Cardiac muscle cell (in vitro differentiated cells and primary cell): ENCODE measurements at regions not wholly inside any gene's neighbourhood (a gene's known extent, or its start where the extent isn't known, plus 50 kb on each side); places are given as distances from the start of the nearest gene placed in this dataset.
A peak's percentile ranks its signal among the peaks of the same experiment; 100 is the strongest.

Source experiments
- DNase-seq, 2 donors: peaks; one replicate each; pipeline versions ENCODE4 v3.0.0 to v3.0.0-alpha.2; 2010 to 2017; ENCODE audit warnings: low read depth in 1 of 2, low spot score in 1 of 2
- H3K27ac ChIP-seq: fragments of 200-600 bp; sonication (generic); 2 replicates; pipeline ENCODE4 v1.5.1; 2016
- H3K27me3 ChIP-seq: fragments of 200-600 bp; sonication (generic); 2 replicates; pipeline ENCODE4 v1.6.0; 2016; ENCODE audit warnings: control low read depth
- H3K36me3 ChIP-seq: fragments of 200-600 bp; sonication (generic); 2 replicates; pipeline ENCODE4 v1.5.1; 2016; ENCODE audit warnings: control low read depth
- H3K4me1 ChIP-seq: fragments of 200-600 bp; sonication (generic); 2 replicates; pipeline ENCODE4 v1.8.1; 2017; ENCODE audit warnings: low read depth, mild to moderate bottlenecking, mixed run types
- H3K4me3 ChIP-seq: fragments of 200-600 bp; sonication (generic); 2 replicates; pipeline ENCODE4 v1.5.1; 2016; ENCODE audit warnings: mild to moderate bottlenecking
- H3K9me3 ChIP-seq: fragments of 200-600 bp; sonication (generic); 2 replicates; pipeline ENCODE4 v1.5.1; 2017; ENCODE audit warnings: low read depth, mild to moderate bottlenecking, control low read depth
- TF ChIP-seq, protein P1 (sequence below): IDR thresholded peaks from 2 replicates; pipeline ENCODE4 v1.5.1; 2012; ENCODE audit warnings: low read depth, mild to moderate bottlenecking, low read length

DNA sequence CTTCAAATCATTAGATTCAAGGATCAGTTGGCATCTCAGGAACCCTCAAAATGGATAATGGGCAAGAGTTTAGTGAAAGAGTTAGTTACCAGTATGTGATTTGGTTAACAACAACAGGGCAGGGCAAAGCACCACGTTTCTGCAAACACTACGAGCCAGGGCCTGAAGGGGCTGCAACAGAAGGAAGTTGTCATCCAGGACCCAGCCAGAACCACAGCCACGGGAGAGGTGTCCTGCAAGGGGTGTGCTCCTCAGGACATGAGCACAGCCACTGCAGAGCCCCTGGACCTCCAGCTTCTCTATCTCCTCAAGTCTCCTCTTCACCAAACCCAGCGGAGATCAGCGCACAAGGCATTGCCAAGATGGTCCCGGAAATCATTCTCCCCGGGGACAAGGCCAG lies 173.3 kb upstream of the PIEZO2 start:
- TF ChIP-seq, protein P1, sequence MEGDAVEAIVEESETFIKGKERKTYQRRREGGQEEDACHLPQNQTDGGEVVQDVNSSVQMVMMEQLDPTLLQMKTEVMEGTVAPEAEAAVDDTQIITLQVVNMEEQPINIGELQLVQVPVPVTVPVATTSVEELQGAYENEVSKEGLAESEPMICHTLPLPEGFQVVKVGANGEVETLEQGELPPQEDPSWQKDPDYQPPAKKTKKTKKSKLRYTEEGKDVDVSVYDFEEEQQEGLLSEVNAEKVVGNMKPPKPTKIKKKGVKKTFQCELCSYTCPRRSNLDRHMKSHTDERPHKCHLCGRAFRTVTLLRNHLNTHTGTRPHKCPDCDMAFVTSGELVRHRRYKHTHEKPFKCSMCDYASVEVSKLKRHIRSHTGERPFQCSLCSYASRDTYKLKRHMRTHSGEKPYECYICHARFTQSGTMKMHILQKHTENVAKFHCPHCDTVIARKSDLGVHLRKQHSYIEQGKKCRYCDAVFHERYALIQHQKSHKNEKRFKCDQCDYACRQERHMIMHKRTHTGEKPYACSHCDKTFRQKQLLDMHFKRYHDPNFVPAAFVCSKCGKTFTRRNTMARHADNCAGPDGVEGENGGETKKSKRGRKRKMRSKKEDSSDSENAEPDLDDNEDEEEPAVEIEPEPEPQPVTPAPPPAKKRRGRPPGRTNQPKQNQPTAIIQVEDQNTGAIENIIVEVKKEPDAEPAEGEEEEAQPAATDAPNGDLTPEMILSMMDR: no peak
- DNase-seq: no peak
- Histone ChIP-seq H3K27me3 (no peaks in the 10 kb centered on the region), H3K36me3 (no peaks in the 10 kb centered on the region), H3K4me3 (no peak overlapping the region), H3K9me3 (no peaks in the 10 kb centered on the region), H3K4me1 (peaks cover 5% of the 10 kb centered on the region), H3K27ac (no peak overlapping the region)

DNA sequence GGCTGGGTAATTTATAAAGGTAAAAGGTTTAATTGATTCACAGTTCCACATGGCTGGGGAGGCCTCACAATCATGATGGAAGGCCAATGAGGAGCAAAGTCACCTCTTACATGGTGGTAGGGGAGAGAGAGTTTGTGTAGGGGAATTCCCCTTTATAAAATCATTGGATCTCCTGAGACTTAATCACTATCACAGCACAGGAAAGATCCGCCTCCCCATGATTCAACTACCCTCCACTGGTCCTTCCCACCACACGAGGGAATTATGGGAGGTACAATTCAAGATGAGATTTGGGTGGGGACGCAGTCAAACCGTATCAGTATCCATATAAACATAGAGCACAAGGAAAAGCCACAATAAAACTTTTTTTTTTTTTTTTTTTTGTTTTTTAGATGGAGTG lies 172.6 kb upstream of the PIEZO2 start:
- no peaks in the 10 kb centered on the region for H3K36me3 ChIP-seq
- no peaks in the 10 kb centered on the region for H3K9me3 ChIP-seq
- H3K4me3 ChIP-seq: no peak overlapping the region
- H3K27ac ChIP-seq: no peak overlapping the region
- TF ChIP-seq, protein P1: no peak
- H3K4me1 ChIP-seq: peaks cover 5% of the 10 kb centered on the region
- DNase-seq: no peak
- H3K27me3 ChIP-seq: no peaks in the 10 kb centered on the region

DNA sequence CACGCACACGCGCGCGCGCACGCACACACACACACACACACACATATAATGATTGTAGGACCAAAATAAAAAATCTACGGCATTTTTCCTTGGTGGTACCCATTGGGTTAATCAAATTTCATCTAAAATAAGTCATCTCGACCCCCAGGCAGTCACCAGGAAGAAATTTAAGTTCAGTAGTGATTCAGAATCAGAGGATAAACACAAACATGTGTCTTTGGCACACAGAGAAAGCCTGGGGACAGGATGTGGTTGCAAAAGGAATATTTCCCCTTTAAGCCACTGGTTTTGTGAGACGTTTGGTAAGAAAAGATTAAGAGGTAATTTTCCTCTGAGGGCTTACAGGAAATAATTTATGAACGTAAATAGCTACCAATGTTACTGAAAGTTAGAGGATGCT lies 171.6 kb upstream of the PIEZO2 start:
- no peak overlapping the region for H3K27ac ChIP-seq
- H3K27me3 ChIP-seq: no peaks in the 10 kb centered on the region
- H3K36me3 ChIP-seq: no peaks in the 10 kb centered on the region
- H3K9me3 ChIP-seq: no peaks in the 10 kb centered on the region
- H3K4me1 ChIP-seq: peaks cover 5% of the 10 kb centered on the region
- peak in 1 of 2 donors; percentile 55 for DNase-seq
- H3K4me3 ChIP-seq: no peak overlapping the region
- TF ChIP-seq, protein P1: no peak

DNA sequence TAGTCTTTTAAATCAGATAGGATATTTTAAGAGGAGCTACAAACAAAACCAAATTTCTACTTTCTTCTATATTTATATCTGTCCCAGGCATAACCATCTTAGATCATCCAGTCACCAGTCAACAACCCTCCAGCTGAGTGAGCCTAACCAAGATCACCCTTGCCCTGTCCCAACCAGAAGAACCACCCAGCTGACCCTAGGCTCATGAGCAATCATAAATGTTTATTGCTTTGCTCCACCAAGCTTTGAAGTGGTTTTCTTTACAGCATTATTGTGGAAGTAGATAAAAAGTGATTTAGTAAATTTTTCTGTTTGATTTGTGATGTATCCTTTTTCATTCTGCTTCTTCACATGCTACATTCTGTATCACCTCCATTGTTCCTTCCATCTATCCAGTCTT lies 167.2 kb upstream of the PIEZO2 start:
- no peak for DNase-seq
- H3K4me3 ChIP-seq: no peak overlapping the region
- no peaks in the 10 kb centered on the region for H3K36me3 ChIP-seq
- no peaks in the 10 kb centered on the region for H3K9me3 ChIP-seq
- H3K4me1 ChIP-seq: peaks cover 9% of the 10 kb centered on the region
- TF ChIP-seq, protein P1: no peak
- no peak overlapping the region for H3K27ac ChIP-seq
- no peaks in the 10 kb centered on the region for H3K27me3 ChIP-seq

DNA sequence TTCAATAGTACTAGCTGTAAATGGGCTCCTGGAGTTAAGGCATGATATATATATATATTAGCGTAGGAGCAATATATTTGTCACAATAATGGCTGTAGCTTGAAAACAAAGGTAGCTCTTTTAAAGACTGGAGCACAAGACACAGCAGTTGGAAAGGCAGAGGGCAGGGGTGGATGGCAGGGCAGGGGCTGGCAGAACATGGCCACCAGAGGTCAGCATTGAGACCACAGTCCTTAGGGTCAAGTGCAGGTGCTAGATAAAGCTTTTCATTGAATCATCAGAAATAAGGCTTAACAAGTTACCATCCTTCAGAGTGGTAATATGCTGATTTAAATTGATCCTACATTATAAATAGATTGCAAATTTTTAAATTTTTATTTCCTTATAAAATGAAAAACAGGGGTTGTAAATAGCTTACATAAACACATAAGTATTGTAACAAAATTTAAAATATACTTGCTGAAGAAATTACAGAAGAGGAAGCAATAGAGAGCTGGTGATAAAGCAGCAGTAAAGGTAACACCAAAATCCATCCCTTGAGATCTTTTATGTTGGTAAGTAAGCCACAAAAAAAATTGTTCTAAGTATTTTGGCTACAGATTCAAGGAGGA lies 161.2 kb upstream of the PIEZO2 start:
- Histone ChIP-seq H3K9me3 (no peaks in the 10 kb centered on the region), H3K27ac (no peak overlapping the region), H3K4me1 (peaks cover 23% of the 10 kb centered on the region), H3K4me3 (no peak overlapping the region), H3K27me3 (no peaks in the 10 kb centered on the region), H3K36me3 (no peaks in the 10 kb centered on the region)
- DNase-seq: peak; percentile 64 to 79
- TF ChIP-seq, protein P1: peak; percentile 87
